GM19328 (cell line): ENCODE measurements at regions not wholly inside any gene's neighbourhood (a gene's known extent, or its start where the extent isn't known, plus 50 kb on each side); places are given as distances from the start of the nearest gene placed in this dataset.
"Not testable (repeated sequence)": the region's sequence is repeated elsewhere in the genome, so short reads cannot be mapped to it uniquely, and the experiment has no call there.

Experiments
- ATAC-seq: cut with Tn5 transposase; IDR thresholded peaks from one replicate; pipeline ENCODE4 v1.9.1; 2021; ENCODE audit warnings: mild to moderate bottlenecking, moderate library complexity; ENCODE audit not compliant: unreplicated experiment

GRCh38 chr11:105432241-105432995 is 177.5 kb upstream of the GRIA4 start:
- no peak for ATAC-seq

GRCh38 chr11:105429096-105429910 is 180.6 kb upstream of the GRIA4 start:
- no peak for ATAC-seq

GRCh38 chr11:105407101-105407500 is 202.8 kb upstream of the GRIA4 start:
- no peak for ATAC-seq

GRCh38 chr11:105401269-105401809 is 208.5 kb upstream of the GRIA4 start:
- no peak for ATAC-seq

GRCh38 chr11:105399511-105399910 is 210.4 kb upstream of the GRIA4 start:
- ATAC-seq = no peak

GRCh38 chr11:105398636-105399035 is 211.2 kb upstream of the GRIA4 start:
- no peak for ATAC-seq

- no peak for ATAC-seq
Measured at GRCh38 chr11:105393326-105393725, 216.5 kb upstream of the GRIA4 start.

GRCh38 chr11:105392556-105392955 is 217.3 kb upstream of the GRIA4 start:
- ATAC-seq = no peak

GRCh38 chr11:105389952-105390351 is 219.9 kb upstream of the GRIA4 start:
- no peak for ATAC-seq

GRCh38 chr11:105388006-105388405 is 221.9 kb upstream of the GRIA4 start:
- no peak for ATAC-seq

GRCh38 chr11:105381941-105382340 is 227.9 kb upstream of the GRIA4 start:
- no peak for ATAC-seq

- no peak for ATAC-seq
Measured at GRCh38 chr11:105377870-105378269, 232.0 kb upstream of the GRIA4 start.

GRCh38 chr11:105372206-105372605 is 232.6 kb upstream of the CARD18 start:
- no peak for ATAC-seq

GRCh38 chr11:105371311-105371710 is 231.7 kb upstream of the CARD18 start:
- no peak for ATAC-seq

- ATAC-seq = no peak
Measured at GRCh38 chr11:105368711-105369110, 229.1 kb upstream of the CARD18 start.

GRCh38 chr11:105367129-105367528 is 227.6 kb upstream of the CARD18 start:
- no peak for ATAC-seq

- no peak for ATAC-seq
Measured at GRCh38 chr11:105361651-105362050, 222.1 kb upstream of the CARD18 start.

GRCh38 chr11:105357764-105358163 is 218.2 kb upstream of the CARD18 start:
- no peak for ATAC-seq

- no peak for ATAC-seq
Measured at GRCh38 chr11:105357146-105357545, 217.6 kb upstream of the CARD18 start.

- ATAC-seq = not testable (repeated sequence)
Measured at GRCh38 chr11:105349867-105350266, 210.3 kb upstream of the CARD18 start.

- no peak for ATAC-seq
Measured at GRCh38 chr11:105344938-105345337, 205.4 kb upstream of the CARD18 start.
